MM.1S (cell line): ENCODE measurements at regions not wholly inside any gene's neighbourhood (a gene's known extent, or its start where the extent isn't known, plus 50 kb on each side); places are given as distances from the start of the nearest gene placed in this dataset.

ENCODE experiments used
- CTCF ChIP-seq: fragments of 300-600 bp; sonication (generic); IDR thresholded peaks from 2 replicates; pipeline ENCODE4 v1.5.1; 2016; ENCODE audit warnings: antibody characterized with exemption, low read length, mixed read lengths
- EZH2 ChIP-seq: fragments of 300-600 bp; sonication (generic); optimal IDR thresholded peaks from 2 replicates; pipeline ENCODE3; 2017; ENCODE audit warnings: low read depth, mild to moderate bottlenecking, antibody characterized with exemption, low read length, mixed read lengths
- EZH2phosphoT487 ChIP-seq: fragments of 300-600 bp; sonication (generic); IDR thresholded peaks from 2 replicates; pipeline ENCODE4 v1.6.1; 2018; ENCODE audit warnings: antibody characterized with exemption, low read length

GRCh38 chr7:112855227-112855626, 65.0 kb upstream of the TMEM168 start:
- no peak for TF ChIP-seq CTCF
- no peak for TF ChIP-seq EZH2
- TF ChIP-seq EZH2phosphoT487: no peak
